GM12878 (cell line): ENCODE measurements at regions not wholly inside any gene's neighbourhood (a gene's known extent, or its start where the extent isn't known, plus 50 kb on each side); places are given as distances from the start of the nearest gene placed in this dataset.

Experiments used
- EGR1 ChIP-seq, 2 experiments: IDR thresholded peaks; 1 replicate in 1 of 2; 2 replicates in 1 of 2; pipeline ENCODE4 v1.6.1; 2011 to 2012; ENCODE audit warnings: low read depth in 2 of 2, low read length in 2 of 2, borderline replicate concordance in 1 of 2, mild to moderate bottlenecking in 1 of 2, moderate library complexity in 1 of 2
- EZH2 ChIP-seq: IDR thresholded peaks from 2 replicates; pipeline ENCODE4 v1.6.1; 2012; ENCODE audit warnings: low read depth, mild to moderate bottlenecking, control low read depth, inconsistent platforms, low read length, borderline replicate concordance; ENCODE audit not compliant: control insufficient read depth
- JUND ChIP-seq: IDR thresholded peaks from 2 replicates; pipeline ENCODE4 v1.6.1; 2012; ENCODE audit warnings: low read depth, mild to moderate bottlenecking, low read length, improper control_type of control experiment, moderate library complexity
- RCOR1 ChIP-seq: conservative IDR thresholded peaks from 2 replicates; pipeline ENCODE4 v1.6.1; 2012; ENCODE audit warnings: low read depth, low read length, improper control_type of control experiment
- YY1 ChIP-seq: IDR thresholded peaks from 2 replicates; pipeline ENCODE4 v1.6.1; 2011; ENCODE audit warnings: low read depth, mild to moderate bottlenecking, low read length
- TF ChIP-seq, protein P1 (sequence below), 3 experiments: IDR thresholded peaks in 2 of 3; conservative IDR thresholded peaks in 1 of 3; 2 replicates each; pipeline ENCODE4 v1.5.1; 2011; ENCODE audit warnings: low read depth in 3 of 3, low read length in 3 of 3, mild to moderate bottlenecking in 3 of 3, control low read depth in 2 of 3, moderate library complexity in 2 of 3, inconsistent platforms in 1 of 3, mixed read lengths in 1 of 3; ENCODE audit not compliant: control insufficient read depth in 2 of 3, insufficient read depth in 1 of 3; ENCODE audit errors: extremely low read depth in 1 of 3
- TF ChIP-seq, protein P2 (sequence below): IDR thresholded peaks from 2 replicates; pipeline ENCODE4 v1.6.1; 2012; ENCODE audit warnings: low read length, inconsistent platforms

DNA sequence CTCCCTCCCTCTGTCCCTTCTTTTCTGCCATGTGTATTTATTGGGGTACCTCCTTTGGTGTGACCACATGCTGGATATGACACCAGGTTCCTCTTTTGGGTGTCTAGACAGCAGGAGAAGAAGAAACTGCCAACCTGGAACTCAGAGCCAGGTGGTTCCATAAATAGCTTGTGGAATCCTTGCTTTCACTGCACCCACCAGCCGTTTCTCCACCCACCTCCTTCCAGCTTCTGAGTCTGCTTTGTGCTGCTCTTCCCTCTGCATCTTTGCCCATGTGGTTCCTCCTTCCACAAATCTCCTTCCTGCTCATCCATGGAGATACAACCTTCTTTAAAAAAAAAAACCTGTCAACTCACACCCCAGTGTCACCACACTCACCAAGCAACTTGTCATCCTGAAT lies 80.2 kb upstream of the SKOR2 start:
- TF ChIP-seq, protein P1, sequence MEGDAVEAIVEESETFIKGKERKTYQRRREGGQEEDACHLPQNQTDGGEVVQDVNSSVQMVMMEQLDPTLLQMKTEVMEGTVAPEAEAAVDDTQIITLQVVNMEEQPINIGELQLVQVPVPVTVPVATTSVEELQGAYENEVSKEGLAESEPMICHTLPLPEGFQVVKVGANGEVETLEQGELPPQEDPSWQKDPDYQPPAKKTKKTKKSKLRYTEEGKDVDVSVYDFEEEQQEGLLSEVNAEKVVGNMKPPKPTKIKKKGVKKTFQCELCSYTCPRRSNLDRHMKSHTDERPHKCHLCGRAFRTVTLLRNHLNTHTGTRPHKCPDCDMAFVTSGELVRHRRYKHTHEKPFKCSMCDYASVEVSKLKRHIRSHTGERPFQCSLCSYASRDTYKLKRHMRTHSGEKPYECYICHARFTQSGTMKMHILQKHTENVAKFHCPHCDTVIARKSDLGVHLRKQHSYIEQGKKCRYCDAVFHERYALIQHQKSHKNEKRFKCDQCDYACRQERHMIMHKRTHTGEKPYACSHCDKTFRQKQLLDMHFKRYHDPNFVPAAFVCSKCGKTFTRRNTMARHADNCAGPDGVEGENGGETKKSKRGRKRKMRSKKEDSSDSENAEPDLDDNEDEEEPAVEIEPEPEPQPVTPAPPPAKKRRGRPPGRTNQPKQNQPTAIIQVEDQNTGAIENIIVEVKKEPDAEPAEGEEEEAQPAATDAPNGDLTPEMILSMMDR (IDR thresholded peaks at IDR 0.05 in 2 of 3, conservative IDR thresholded peaks at IDR 0.05 in 1 of 3; ENCODE audit: control insufficient read depth in 2 of 3, extremely low read depth in 1 of 3, insufficient read depth in 1 of 3, low read depth in 3 of 3, low read length in 3 of 3) = no peak
- TF ChIP-seq RCOR1 = no peak
- TF ChIP-seq, protein P2, sequence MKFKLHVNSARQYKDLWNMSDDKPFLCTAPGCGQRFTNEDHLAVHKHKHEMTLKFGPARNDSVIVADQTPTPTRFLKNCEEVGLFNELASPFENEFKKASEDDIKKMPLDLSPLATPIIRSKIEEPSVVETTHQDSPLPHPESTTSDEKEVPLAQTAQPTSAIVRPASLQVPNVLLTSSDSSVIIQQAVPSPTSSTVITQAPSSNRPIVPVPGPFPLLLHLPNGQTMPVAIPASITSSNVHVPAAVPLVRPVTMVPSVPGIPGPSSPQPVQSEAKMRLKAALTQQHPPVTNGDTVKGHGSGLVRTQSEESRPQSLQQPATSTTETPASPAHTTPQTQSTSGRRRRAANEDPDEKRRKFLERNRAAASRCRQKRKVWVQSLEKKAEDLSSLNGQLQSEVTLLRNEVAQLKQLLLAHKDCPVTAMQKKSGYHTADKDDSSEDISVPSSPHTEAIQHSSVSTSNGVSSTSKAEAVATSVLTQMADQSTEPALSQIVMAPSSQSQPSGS = no peak
- TF ChIP-seq EGR1 (IDR thresholded peaks at IDR 0.05; ENCODE audit: borderline replicate concordance in 1 of 2, low read depth in 2 of 2, low read length in 2 of 2) = no peak
- no peak for TF ChIP-seq JUND
- TF ChIP-seq YY1 = no peak
- no peak for TF ChIP-seq EZH2
